ENCODE measurements at regions not wholly inside any gene's neighbourhood (a gene's known extent, or its start where the extent isn't known, plus 50 kb on each side); places are given as distances from the start of the nearest gene placed in this dataset.

DNA sequence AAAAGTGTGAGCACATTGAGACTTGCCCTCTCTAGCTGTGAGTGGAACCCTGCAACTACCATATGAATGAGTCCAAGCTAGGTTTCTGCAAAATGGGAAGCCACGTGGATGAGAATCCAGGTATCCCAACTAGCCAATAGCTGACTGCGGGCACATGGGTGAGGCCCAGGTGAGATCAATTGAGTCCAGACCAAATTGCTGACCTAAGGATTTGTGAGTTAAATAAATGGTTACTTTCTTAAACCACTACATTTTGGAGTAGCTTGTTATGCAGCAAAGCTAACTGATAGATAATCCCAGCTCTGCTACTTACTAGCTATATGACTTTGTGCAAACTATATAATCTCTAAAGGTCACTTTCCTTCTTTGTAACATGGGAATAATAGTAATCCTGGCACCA is 150.3 kb upstream of the LCORL start:
- H3K4me3 ChIP-seq (ENCODE audit: low read depth in 2 of 2, low read length in 2 of 2), result no peak overlapping the region
- intact Hi-C loops (cut with micrococcal nuclease; ENCODE audit: unreplicated experiment), result no loop called here
- CTCF ChIA-PET, result no interaction called here

DNA sequence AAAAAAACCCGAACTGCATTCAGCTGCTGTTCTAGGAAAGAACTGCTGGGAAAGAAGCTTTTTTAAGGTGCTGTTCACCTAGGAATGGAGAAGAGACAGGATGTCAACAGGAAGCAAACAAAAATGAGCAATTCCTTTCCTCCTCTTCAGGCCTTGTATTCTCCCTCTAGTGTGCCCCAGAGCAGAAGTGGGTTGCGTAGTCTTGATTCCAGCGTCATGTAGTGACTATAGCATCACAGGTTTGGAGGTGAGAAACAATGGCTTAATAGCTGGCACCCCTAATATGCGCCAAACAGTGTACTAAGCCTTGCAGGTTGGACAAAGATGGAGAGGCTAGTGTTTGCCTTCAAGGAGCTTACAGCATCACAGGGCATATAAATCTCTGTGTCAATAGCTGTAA is 146.3 kb upstream of the LCORL start:
- Histone ChIP-seq H3K27ac (ENCODE audit: low read length) (no peak overlapping the region), H3K36me3 (ENCODE audit: control insufficient read depth, insufficient read depth, low read length) (no peaks in the 10 kb centered on the region), H3K4me3 (ENCODE audit: low read depth in 2 of 2, low read length in 2 of 2) (no peak overlapping the region), H3K27me3 (ENCODE audit: control insufficient read depth, insufficient read depth, low read length) (no peaks in the 10 kb centered on the region), H3K9me3 (ENCODE audit: control insufficient read depth, insufficient read depth, low read depth, low read length) (no peaks in the 10 kb centered on the region), H3K4me1 (ENCODE audit: control insufficient read depth, insufficient read depth, low read length) (no peaks in the 10 kb centered on the region)
- intact Hi-C loops (cut with micrococcal nuclease; ENCODE audit: unreplicated experiment), result no loop called here
- POLR2A ChIA-PET, result no interaction called here
- DNase-seq (ENCODE audit: low read depth, low spot score) (no peak), ATAC-seq (no peak)
- CTCF ChIA-PET, result no interaction called here
- in situ Hi-C loops (cut with HindIII; ENCODE audit: low pct_unique_long_range_greater_than_20kb, low sequenced_read_pairs), result no loop called here
- TF ChIP-seq TCF7L2 (IDR thresholded peaks at IDR 0.05; ENCODE audit: low read depth, low read length) (no peak), POLR2AphosphoS5 (IDR thresholded peaks at IDR 0.05; ENCODE audit: low read depth, low read length) (no peak), SIN3A (IDR thresholded peaks at IDR 0.05; ENCODE audit: borderline replicate concordance, insufficient read depth, low read depth, low read length) (no peak)
- TF ChIP-seq, protein P1, sequence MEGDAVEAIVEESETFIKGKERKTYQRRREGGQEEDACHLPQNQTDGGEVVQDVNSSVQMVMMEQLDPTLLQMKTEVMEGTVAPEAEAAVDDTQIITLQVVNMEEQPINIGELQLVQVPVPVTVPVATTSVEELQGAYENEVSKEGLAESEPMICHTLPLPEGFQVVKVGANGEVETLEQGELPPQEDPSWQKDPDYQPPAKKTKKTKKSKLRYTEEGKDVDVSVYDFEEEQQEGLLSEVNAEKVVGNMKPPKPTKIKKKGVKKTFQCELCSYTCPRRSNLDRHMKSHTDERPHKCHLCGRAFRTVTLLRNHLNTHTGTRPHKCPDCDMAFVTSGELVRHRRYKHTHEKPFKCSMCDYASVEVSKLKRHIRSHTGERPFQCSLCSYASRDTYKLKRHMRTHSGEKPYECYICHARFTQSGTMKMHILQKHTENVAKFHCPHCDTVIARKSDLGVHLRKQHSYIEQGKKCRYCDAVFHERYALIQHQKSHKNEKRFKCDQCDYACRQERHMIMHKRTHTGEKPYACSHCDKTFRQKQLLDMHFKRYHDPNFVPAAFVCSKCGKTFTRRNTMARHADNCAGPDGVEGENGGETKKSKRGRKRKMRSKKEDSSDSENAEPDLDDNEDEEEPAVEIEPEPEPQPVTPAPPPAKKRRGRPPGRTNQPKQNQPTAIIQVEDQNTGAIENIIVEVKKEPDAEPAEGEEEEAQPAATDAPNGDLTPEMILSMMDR (IDR thresholded peaks at IDR 0.05), result no peak
- TF ChIP-seq, protein P2, sequence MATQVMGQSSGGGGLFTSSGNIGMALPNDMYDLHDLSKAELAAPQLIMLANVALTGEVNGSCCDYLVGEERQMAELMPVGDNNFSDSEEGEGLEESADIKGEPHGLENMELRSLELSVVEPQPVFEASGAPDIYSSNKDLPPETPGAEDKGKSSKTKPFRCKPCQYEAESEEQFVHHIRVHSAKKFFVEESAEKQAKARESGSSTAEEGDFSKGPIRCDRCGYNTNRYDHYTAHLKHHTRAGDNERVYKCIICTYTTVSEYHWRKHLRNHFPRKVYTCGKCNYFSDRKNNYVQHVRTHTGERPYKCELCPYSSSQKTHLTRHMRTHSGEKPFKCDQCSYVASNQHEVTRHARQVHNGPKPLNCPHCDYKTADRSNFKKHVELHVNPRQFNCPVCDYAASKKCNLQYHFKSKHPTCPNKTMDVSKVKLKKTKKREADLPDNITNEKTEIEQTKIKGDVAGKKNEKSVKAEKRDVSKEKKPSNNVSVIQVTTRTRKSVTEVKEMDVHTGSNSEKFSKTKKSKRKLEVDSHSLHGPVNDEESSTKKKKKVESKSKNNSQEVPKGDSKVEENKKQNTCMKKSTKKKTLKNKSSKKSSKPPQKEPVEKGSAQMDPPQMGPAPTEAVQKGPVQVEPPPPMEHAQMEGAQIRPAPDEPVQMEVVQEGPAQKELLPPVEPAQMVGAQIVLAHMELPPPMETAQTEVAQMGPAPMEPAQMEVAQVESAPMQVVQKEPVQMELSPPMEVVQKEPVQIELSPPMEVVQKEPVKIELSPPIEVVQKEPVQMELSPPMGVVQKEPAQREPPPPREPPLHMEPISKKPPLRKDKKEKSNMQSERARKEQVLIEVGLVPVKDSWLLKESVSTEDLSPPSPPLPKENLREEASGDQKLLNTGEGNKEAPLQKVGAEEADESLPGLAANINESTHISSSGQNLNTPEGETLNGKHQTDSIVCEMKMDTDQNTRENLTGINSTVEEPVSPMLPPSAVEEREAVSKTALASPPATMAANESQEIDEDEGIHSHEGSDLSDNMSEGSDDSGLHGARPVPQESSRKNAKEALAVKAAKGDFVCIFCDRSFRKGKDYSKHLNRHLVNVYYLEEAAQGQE (IDR thresholded peaks at IDR 0.05; ENCODE audit: insufficient read depth in 1 of 2, low read depth in 2 of 2, low read length in 1 of 2), result no peak
- BruUV-seq (replicated peaks), result no TSS peak

More for the DNA sequence above, 150.3 kb upstream of the LCORL start:
- Histone ChIP-seq H3K9me3 (ENCODE audit: control insufficient read depth, insufficient read depth, low read depth, low read length) (no peaks in the 10 kb centered on the region), H3K4me1 (ENCODE audit: control insufficient read depth, insufficient read depth, low read length) (no peaks in the 10 kb centered on the region), H3K27ac (ENCODE audit: low read length) (no peak overlapping the region), H3K36me3 (ENCODE audit: control insufficient read depth, insufficient read depth, low read length) (no peaks in the 10 kb centered on the region), H3K27me3 (ENCODE audit: control insufficient read depth, insufficient read depth, low read length) (no peaks in the 10 kb centered on the region)
- no TSS peak for BruUV-seq (replicated peaks)
- TF ChIP-seq TCF7L2 (IDR thresholded peaks at IDR 0.05; ENCODE audit: low read depth, low read length), result no peak
- TF ChIP-seq, protein P2 (IDR thresholded peaks at IDR 0.05; ENCODE audit: insufficient read depth in 1 of 2, low read depth in 2 of 2, low read length in 1 of 2), result no peak
- in situ Hi-C loops (cut with HindIII; ENCODE audit: low pct_unique_long_range_greater_than_20kb, low sequenced_read_pairs), result no loop called here
- POLR2A ChIA-PET, result no interaction called here
- no peak for DNase-seq (ENCODE audit: low read depth, low spot score)
- no peak for ATAC-seq

Measured in Panc1 (cell line).